HPDE6-E6E7 (cell line): ENCODE measurements at regions not wholly inside any gene's neighbourhood (a gene's known extent, or its start where the extent isn't known, plus 50 kb on each side); places are given as distances from the start of the nearest gene placed in this dataset.
"Not testable (repeated sequence)": the region's sequence is repeated elsewhere in the genome, so short reads cannot be mapped to it uniquely, and the experiment has no call there.

Source experiments
- DNase-seq: peaks from one replicate; pipeline ENCODE4 v3.0.0; 2011; ENCODE audit warnings: missing footprints; ENCODE audit errors: extremely low spot score

GRCh38 chr5:86671536-86671935 is 53.8 kb downstream of the COX7C start:
- DNase-seq, result no peak

GRCh38 chr5:86674069-86674468 is 56.3 kb downstream of the COX7C start:
- DNase-seq, result no peak

GRCh38 chr5:86675311-86675710 is 57.6 kb downstream of the COX7C start:
- DNase-seq, result no peak

DNA sequence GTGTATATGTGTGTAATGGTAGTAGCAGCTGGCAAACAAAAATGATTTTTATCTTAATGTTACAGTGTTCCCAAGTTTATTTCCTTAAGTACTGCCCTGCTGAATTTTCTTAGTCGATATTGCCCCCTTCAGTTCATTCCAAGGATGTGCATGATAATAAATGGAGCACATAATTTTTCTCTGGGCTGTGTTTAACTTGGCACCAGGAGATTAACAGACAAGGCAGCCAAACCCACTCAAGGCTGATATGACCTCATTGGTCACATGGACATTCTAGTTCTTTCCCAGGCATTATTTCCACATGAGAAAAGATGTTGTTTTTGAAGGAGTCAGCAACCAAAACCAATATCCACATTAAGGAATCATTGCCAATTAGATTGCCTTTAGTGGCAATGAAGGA is 61.8 kb downstream of the COX7C start:
- DNase-seq, result peak; percentile 13

DNA sequence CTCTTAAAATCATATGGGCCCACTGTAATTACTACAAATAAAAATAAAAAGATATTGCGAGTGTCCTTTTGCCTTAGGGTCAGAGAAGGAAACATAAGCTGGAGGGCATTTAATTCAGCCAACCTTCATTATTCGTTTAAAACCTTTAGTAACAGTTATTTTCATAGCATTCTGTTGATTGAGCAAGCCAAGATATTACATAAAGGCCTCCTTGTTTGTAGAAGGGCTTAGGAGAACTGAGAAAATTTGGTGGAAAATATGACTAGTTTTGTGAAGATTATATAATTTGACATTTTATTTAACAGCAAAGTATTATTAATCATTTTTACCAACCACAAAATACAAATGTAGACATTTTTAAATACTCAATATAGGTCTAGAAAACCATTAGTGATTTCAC is 62.2 kb downstream of the COX7C start:
- no peak for DNase-seq

DNA sequence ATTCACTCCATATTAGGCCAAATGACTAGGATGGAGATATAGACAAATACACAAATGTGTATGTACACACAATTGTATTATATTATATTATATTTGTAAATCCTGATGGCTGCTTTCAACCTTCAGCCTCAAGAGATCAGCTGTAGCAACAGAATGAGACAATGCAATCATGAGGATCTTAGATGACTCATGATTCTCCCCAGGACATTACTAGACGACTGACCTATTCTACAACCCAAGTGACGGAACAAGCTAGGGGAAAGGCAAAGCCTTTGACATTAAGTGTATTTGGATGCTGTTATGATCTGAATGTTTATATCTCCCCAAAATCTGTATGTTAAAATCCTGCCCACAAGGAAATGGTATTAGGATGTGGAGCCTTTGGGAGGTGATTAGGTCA is 66.5 kb downstream of the COX7C start:
- no peak for DNase-seq

GRCh38 chr5:86686046-86686445 is 68.3 kb downstream of the COX7C start:
- DNase-seq, result no peak

- no peak for DNase-seq
Observed at GRCh38 chr5:86688406-86688805, 70.7 kb downstream of the COX7C start.

DNA sequence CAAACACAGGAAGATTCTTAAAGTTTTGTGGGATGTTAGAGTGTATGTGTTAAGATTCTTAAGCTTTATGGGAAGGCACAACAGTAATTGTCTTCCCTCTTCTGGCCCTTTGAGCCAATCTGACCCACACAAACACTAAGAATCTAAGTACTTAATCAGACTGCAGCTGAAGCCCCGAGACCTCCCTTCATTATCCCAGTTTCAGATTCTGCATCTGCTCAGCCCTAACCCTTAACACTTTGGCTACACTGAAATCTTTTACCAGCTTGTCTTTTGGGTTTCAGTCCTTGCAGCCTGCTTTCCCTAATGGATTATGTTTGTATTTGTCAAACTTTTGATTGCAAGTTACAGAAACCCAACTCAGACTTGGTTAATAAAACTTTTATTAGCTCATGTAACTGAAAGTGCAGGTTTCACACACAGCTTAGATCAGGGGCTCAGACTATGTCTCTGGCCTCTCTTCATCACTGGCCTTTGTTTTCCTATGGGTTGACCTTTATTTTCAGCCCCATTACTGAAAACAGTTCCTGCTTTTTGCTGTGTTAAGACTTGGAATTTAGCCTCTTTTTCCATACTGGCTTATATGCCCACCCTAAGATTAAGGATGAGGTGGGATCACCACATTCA is 71.5 kb downstream of the COX7C start:
- no peak for DNase-seq

GRCh38 chr5:86709157-86709881 is 91.6 kb downstream of the COX7C start:
- no peak for DNase-seq

DNA sequence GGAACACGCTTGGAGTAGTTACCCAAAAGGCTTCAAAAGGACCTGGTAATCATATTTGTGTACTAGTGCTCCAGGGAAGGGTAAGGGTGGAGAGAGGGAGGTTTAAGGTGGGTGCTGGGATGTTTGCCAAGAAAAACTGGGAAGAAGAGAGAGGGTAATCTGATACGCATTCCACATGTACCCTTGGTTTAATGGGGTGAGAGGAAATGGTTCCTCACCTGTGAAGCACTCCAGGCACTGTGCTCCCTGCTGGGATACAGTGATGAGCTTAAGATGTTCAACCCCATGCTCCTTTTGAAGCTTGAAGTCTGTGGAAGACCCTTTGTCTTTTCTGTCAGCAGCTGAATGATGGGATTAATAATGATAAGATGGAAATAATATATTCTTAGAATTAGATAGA is 98.4 kb downstream of the COX7C start:
- DNase-seq, result no peak

DNA sequence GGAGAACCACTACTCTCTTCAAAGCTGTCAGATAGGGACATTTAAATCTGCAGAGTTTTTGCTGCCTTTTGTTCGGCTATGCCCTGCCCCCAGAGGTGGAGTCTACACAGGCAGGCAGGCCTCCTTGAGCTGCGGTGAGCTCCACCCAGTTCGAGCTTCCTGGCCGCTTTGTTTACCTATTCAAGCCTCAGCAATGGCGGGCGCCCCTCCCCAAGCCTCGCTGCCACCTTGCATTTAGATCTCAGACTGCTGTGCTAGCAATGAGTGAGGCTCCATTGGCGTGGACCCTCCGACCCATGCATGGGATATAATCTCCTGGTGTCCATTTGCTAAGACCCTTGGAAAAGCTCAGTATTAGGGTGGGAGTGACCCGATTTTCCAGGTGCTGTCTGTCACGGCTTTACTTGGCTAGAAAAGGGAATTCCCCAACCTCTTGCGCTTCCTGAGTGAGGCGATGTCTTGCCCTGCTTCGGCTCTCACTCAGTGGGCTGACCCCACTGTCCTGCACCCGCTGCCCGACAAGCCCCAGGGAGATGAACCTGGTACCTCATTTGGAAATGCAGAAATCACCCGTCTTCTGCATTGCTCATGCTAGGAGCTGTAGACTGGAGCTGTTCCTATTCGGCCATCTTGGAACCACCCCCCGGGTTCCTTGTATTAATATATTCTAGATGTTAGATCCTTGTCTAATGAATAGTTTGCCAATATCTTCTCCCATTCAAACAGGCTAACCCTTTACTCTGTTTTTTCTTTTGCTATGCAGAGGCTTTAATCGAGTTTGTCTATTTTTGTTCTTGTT is 113.8 kb downstream of the COX7C start:
- DNase-seq, result not testable (repeated sequence)

DNA sequence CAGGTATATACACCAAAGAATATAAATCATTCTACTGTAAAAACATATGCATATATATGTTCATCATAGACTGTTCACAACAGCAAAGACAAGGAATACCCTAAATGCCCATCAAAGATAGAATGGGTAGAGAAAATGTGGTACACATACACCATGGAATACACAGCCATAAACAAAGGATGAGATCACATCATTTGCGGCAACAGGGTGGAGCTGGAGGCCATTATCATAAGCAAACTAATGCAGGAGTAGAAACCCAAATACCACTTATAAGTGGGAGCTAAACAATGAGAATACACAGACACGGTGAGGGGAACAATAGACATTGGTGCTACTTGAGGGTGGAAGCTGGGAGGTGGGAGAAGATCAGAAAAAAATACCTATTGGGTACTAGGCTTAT is 117.6 kb downstream of the COX7C start:
- no peak for DNase-seq

DNA sequence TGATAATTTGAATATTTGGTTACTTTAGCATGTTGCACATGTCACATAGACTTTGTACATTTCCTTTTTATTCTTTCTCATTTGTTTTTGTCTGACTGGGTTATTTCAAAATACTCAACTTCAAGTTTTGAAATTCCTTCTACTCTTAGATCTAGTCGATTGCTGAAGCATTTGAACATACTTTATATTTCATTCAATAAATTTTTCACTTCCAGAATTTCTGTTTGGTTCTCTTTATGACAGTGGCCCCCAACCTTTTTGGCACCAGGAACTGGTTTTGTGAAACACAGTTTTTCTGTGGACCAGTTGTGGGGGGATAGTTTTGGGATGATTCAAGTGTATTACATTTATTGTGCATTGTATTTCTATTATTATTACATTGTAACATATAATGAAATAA is 119.8 kb downstream of the COX7C start:
- DNase-seq, result no peak

DNA sequence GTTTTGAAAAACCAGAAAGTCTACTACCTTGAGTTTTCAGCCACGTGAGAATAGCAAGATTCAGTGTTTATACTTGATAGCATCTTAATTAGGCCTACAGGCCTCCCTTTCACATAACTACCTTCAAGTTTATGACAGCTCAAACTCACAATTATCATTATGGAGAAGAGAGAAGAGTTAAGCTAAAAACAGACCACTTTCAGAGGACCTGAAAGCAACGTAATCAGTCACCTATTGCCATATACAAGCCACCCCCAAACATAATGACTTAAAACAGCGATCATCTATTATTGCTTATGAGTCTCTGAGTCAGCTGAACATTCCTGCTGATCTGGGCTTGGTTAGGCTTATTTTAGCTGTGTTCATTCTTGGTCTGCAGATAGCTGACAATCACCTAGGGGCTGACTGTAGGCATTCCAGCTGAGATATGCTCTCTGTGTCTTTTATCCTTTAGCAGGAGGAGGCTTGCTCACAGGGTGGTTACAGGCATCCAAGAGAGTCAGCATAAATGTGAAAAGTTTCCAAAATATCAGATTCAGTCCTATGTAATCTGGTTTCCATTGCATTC is 130.9 kb downstream of the COX7C start:
- no peak for DNase-seq

GRCh38 chr5:86749841-86750240 is 132.1 kb downstream of the COX7C start:
- no peak for DNase-seq

- DNase-seq, result no peak
Observed at GRCh38 chr5:86756839-86757238, 139.1 kb downstream of the COX7C start.

DNA sequence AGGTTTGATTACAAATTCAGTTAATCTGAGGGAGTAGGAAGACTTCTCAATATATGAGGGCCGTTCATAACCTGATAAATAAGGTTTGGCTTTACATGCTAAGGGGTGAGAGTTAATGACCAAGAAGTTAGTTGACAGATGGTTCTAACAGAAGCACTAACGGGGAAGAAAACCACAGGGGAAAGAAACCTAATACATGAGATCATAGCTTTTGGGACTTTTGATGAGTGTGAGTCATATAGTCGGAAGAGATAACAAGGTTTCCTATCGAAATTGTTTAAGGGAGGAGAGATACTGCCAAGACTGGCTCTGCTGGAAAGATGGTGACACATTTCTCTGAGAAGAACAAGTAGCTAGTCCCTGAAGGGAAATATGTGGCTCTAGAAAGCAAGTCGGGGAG is 140.1 kb downstream of the COX7C start:
- peak; percentile 4 for DNase-seq

DNA sequence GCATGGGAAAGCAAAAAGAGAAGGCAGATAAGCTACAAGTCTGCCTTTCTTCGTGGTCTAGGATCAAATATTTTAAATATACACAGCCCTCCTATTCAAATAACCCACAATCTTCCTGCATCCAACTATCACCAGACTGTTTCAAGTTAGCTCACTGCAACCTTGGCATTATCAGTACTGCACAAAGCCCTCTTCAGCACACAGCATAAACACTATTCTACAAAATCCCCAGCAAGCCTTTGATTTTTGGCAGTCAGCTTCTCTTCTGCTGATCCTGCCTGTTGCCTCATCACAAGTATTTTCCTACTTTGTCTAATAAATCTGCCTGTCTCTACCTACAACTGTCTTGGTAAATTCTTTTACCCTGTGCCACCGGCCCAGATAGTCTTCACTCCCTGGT is 142.9 kb downstream of the COX7C start:
- no peak for DNase-seq

DNA sequence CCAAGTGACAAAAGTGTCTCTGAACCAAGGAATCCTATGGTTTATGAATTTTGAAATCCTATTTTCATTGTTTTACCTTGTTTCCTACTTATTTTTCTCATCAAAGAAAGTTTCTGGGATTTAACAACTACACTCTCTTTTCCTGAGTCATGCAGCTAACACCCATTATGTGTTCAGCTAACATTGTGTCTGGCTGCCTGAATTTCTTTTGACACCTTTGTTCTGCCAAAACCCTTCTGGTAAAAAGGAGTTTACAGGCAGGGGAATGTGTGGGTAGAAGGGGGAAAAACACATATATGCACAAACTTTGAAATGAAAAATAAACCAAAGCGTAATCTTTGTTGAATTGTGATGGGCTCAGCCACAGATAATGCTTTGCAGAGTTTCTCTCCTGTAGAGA is 146.2 kb downstream of the COX7C start:
- no peak for DNase-seq

- no peak for DNase-seq
Observed at GRCh38 chr5:86765778-86766502, 148.2 kb downstream of the COX7C start.

- no peak for DNase-seq
Observed at GRCh38 chr5:86768699-86769202, 151.0 kb downstream of the COX7C start.
